ENCODE measurements at regions not wholly inside any gene's neighbourhood (a gene's known extent, or its start where the extent isn't known, plus 50 kb on each side); places are given as distances from the start of the nearest gene placed in this dataset.
A peak's percentile ranks its signal among the peaks of the same experiment; 100 is the strongest.

GRCh38 chr5:79890119-79890929 is 100.7 kb downstream of the MTX3 start:
- DNase-seq (ENCODE audit: low spot score) = peak; percentile 75
- H4K20me1 ChIP-seq (ENCODE audit: insufficient read depth, low read length) = no peaks in the 10 kb centered on the region
- H3K4me2 ChIP-seq (ENCODE audit: low read length) = peak overlapping the region; percentile 27
- CTCF ChIA-PET (ENCODE audit: unreplicated experiment) = interaction anchor here (0.6 to 1.3 kb wide), 3 partner anchors 8 to 366 kb away, joined by 3 to 5 read pairs (median 3); no protein-coding TSS in a partner anchor
- POLR2A ChIA-PET = interaction anchor here (0.6 to 1.2 kb wide), 6 partner anchors 12 to 414 kb away, joined by 3 to 4 read pairs (median 4); no protein-coding TSS in a partner anchor
- TF ChIP-seq CTCF (conservative IDR thresholded peaks at IDR 0.05; ENCODE audit: low read length) (no peak), EZH2phosphoT487 (IDR thresholded peaks at IDR 0.05; ENCODE audit: borderline replicate concordance, low read depth, low read length) (no peak)
- H3K79me2 ChIP-seq (ENCODE audit: insufficient read depth, low read depth, low read length) = no peaks in the 10 kb centered on the region
- peak overlapping the region; percentile 71 for H3K27ac ChIP-seq (ENCODE audit: low read depth, low read length, poor library complexity, severe bottlenecking)
- intact Hi-C loops (cut with micrococcal nuclease; ENCODE audit: unreplicated experiment) = no loop called here
- peak overlapping the region; percentile 64 for H2AFZ ChIP-seq (ENCODE audit: low read length)
- no peak overlapping the region for H3K4me3 ChIP-seq (ENCODE audit: low read depth, low read length, poor library complexity, severe bottlenecking)
- no TSS peak for BruUV-seq (replicated peaks)
- peaks cover 51% of the 10 kb centered on the region for H3K4me1 ChIP-seq (ENCODE audit: insufficient read depth, low read length, poor library complexity, severe bottlenecking)
- H3K9me3 ChIP-seq (ENCODE audit: low read length) = peaks cover 30% of the 10 kb centered on the region
- no peaks in the 10 kb centered on the region for H3K9me2 ChIP-seq (ENCODE audit: insufficient read depth, low read length)
- peaks cover 25% of the 10 kb centered on the region for H3K36me3 ChIP-seq (ENCODE audit: insufficient read depth, low read length)

GRCh38 chr5:79888643-79889042 is 102.4 kb downstream of the MTX3 start:
- BruUV-seq (replicated peaks) = no TSS peak
- no peak for DNase-seq (ENCODE audit: low spot score)
- no peak overlapping the region for H2AFZ ChIP-seq (ENCODE audit: low read length)
- no peaks in the 10 kb centered on the region for H3K9me2 ChIP-seq (ENCODE audit: insufficient read depth, low read length)
- peak overlapping the region; percentile 95 for H3K27ac ChIP-seq (ENCODE audit: low read depth, low read length, poor library complexity, severe bottlenecking)
- TF ChIP-seq EZH2phosphoT487 (IDR thresholded peaks at IDR 0.05; ENCODE audit: borderline replicate concordance, low read depth, low read length) (no peak), CTCF (conservative IDR thresholded peaks at IDR 0.05; ENCODE audit: low read length) (no peak)
- peaks cover 34% of the 10 kb centered on the region for H3K9me3 ChIP-seq (ENCODE audit: low read length)
- intact Hi-C loops (cut with micrococcal nuclease; ENCODE audit: unreplicated experiment) = loop anchor here (5.0 kb wide), 2 partner anchors 276 to 294 kb away; partner anchors contain the start of gene TENT2
- ChIA-PET POLR2A (interaction anchor here (0.8 kb wide), 1 partner anchor 569 kb away, joined by 5 read pairs; no protein-coding TSS in a partner anchor), CTCF (ENCODE audit: unreplicated experiment) (no interaction called here)
- no peak overlapping the region for H3K4me2 ChIP-seq (ENCODE audit: low read length)
- peaks cover 25% of the 10 kb centered on the region for H3K36me3 ChIP-seq (ENCODE audit: insufficient read depth, low read length)
- H4K20me1 ChIP-seq (ENCODE audit: insufficient read depth, low read length) = no peaks in the 10 kb centered on the region
- no peak overlapping the region for H3K4me3 ChIP-seq (ENCODE audit: low read depth, low read length, poor library complexity, severe bottlenecking)
- H3K79me2 ChIP-seq (ENCODE audit: insufficient read depth, low read depth, low read length) = no peaks in the 10 kb centered on the region
- peaks cover 68% of the 10 kb centered on the region for H3K4me1 ChIP-seq (ENCODE audit: insufficient read depth, low read length, poor library complexity, severe bottlenecking)

Data from OCI-LY7 (cell line).